IPS-NIHi11 (cell line): ENCODE measurements at regions not wholly inside any gene's neighbourhood (a gene's known extent, or its start where the extent isn't known, plus 50 kb on each side); places are given as distances from the start of the nearest gene placed in this dataset.

Experiments
- DNase-seq: peaks from one replicate; pipeline ENCODE4 v3.0.0; 2012; ENCODE audit warnings: mixed read lengths, low spot score

DNA sequence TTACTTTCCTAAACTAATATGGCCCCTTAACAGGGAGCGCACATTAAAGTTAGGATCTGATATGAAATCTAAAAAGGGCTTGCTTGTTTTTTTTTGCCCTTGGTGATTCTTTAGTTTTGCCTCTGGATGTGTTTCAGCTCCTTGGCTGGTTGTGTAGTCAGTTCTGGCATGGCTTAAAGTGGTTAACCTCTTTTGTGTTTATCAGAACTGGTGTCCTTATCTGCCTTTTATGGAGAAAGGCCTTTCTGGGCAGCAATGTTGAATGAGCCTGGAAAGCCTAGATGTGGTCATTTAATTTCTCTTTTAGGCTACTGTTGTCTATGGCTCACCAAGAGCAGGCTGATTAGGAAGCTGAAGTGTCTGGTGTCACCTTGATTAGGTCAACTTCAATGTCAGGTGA lies 254.5 kb upstream of the ROPN1 start:
- DNase-seq = no peak

DNA sequence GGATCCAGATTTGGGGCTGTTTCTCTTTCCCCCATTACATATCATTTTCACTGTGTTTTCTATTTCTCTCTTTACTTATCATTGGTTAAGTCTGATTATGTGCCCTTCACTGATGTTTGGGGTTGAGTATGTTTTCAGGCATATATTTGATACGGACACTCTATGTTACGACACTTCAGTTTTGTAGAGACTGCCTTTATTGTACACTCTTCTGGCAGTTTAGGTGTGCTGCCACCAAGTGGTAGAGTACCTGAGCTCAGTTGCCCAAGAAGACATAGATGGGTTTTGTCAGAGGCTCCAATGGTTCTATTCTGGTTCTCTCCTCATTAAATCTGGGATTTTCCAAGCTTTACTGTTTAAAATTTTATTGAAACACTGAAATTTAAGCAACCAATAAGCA lies 255.0 kb upstream of the ROPN1 start:
- peak; percentile 46 for DNase-seq

- no peak for DNase-seq
Measured at GRCh38 chr3:124248471-124249028, 256.6 kb upstream of the ROPN1 start.

DNA sequence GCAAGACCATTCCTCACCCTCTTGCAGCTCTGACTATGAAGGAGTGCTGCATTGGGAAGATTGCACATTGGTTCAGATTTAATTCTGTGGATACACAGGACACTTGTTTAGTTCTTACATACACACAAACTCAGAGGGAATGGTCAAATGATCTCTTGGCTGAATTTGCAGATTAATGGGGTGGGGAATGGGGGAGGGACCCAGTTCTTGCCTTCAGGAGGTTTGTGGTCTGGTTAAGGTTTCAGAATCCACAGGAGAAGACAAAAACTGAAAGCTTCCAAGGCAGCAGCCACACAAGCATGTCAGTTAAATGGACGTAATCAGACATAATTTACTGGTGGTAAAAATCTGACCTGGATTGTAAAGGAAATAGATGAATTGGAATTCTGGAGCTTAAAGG lies 257.1 kb upstream of the ROPN1 start:
- DNase-seq = no peak

DNA sequence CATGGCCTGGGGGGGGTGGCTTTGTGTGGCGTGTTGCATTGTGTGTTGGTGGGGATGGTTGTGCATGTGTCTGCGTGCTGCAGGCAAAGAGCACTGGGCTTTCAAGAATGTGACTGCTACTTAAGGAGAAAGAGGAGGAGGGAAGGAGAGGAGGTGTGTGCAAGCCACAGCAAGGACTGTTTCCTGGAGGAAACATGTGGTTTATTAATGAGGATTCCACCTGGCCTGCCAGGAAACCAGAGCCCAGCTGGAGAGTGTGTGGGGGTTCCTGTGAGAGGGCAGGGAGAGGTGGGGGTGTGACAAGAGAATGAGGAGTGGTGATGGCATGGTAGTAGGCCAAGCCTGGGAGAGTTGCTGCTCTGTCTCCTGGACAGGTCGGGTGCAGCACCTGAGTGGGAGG lies 258.1 kb upstream of the ROPN1 start:
- DNase-seq = no peak

DNA sequence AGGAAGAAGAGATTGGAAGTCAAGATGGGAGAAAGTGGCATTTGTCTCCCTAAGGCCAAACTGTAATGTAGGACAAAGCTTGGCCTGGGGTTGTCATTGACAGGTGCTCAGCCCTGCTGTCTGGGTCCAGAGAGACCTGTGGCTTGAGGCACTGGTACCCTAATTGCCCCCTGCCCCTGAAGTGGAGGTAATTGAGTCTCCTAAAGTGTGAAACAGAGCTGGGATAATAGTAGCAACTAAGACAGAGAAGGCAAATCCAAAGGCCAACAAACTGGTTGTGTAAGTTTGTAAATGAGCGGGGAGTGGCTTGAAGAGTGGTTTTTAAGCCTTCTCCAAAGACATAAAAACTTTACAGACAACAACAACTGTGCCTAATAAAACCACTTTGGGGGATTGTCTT lies 264.2 kb upstream of the ROPN1 start:
- DNase-seq = no peak

DNA sequence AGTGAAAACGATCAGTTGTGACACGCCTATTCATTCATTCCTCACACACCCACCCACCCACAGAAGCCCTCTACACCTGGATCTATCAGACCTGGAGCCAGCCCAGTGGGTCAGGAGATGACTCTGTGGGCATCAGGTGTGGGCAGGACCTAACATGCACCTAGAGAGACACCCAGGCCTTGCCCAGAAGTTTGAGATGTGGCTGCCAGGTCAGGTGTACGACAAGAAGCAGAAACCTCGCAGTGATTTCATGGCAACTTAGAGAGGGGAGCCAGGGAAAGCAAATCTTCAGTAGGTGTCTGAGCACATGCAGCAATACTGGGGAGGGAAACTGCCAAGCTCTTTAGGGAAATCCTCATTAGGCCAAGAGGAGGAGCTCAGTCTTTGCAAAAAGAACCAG lies 264.7 kb upstream of the ROPN1 start:
- DNase-seq = no peak

GRCh38 chr3:124257336-124257864 lies 265.5 kb upstream of the ROPN1 start:
- no peak for DNase-seq

- peak; percentile 16 for DNase-seq
Measured at GRCh38 chr3:124258057-124258500, 266.2 kb upstream of the ROPN1 start.

- DNase-seq = no peak
Measured at GRCh38 chr3:124260206-124260915, 268.4 kb upstream of the ROPN1 start.

- no peak for DNase-seq
Measured at GRCh38 chr3:124261306-124261705, 269.4 kb upstream of the ROPN1 start.

DNA sequence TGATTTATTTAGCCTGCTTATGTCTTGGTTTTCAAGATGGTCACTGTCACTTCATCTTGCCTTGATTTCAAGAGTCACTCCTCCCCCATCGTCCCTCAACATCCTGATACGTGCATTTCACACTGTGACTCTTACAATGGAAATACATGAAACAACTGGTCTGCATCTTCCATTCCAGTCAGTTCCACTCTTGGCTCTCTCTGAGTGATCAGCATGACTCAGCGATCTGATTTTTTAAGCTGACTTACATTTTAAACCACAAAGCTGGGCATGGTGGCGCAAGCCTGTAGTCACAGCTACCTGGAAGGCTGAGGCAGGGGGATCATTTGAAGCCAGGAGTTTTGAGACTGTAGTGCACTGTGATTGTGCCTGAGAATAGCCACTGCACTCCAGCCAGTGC lies 271.2 kb upstream of the ROPN1 start:
- no peak for DNase-seq

DNA sequence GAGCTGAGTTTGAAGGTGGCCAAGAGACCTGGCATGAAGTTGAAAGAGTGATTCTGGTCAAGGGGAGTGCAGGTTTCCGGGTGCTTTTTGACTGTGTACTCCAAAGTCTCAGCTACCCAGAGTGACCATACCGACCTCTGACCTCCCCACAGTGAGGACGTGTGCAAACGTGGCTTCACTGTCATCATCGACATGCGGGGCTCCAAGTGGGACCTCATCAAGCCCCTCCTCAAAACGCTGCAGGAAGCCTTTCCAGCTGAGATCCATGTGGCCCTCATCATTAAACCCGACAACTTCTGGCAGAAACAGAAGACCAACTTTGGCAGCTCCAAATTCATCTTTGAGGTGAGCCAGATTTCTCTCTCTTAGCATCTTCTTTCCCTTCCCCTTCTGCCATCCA lies 272.4 kb upstream of the ROPN1 start:
- no peak for DNase-seq

DNA sequence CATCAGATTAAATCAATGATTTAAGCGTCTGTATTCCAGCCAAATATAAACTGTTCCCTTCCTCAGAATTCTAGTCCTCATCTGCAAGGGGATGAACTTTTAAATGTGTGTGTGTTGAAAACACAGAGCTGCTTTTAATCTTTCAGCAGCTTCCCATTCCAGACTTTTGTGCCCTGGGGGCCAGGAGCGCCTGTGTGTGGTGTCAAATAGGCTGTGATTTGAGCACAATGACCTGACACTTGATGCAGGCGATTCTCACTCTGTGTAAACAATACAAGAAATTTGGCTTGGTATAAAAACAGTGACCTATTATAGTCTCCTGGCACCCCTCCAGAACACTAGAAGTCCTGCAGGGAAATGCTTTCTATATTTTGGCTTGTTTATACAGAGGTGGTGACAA lies 274.6 kb upstream of the ROPN1 start:
- no peak for DNase-seq

GRCh38 chr3:124267406-124267805 lies 275.5 kb upstream of the ROPN1 start:
- DNase-seq = no peak

- no peak for DNase-seq
Measured at GRCh38 chr3:124268355-124268754, 276.4 kb upstream of the ROPN1 start.

DNA sequence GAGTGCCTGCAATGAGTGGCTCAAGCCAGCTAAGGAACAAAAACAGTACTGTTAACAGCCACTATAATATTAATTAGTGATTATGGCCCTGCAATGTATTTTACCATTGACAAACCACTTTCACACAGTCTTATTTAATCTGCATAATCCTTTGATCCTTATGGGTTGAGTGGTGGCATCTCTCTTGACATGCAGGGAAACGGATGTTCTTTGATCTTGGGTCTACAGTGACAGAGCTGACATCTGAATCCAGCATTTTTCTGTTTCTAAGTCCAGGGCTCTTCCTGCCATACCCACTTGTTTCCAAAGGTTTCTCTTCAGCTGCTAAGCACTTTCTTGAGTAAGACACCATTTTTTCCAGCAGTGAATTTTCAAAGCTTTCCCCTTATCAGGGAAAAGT lies 277.7 kb upstream of the ROPN1 start:
- DNase-seq = no peak

GRCh38 chr3:124272605-124273151 lies 280.8 kb upstream of the ROPN1 start:
- no peak for DNase-seq

- no peak for DNase-seq
Measured at GRCh38 chr3:124273651-124274050, 281.7 kb upstream of the ROPN1 start.

GRCh38 chr3:124274051-124274450 lies 282.1 kb upstream of the ROPN1 start:
- no peak for DNase-seq

- no peak for DNase-seq
Measured at GRCh38 chr3:124275412-124275811, 283.5 kb upstream of the ROPN1 start.

GRCh38 chr3:124276133-124276532 lies 284.2 kb upstream of the ROPN1 start:
- DNase-seq = no peak

GRCh38 chr3:124276539-124277143 lies 284.7 kb upstream of the ROPN1 start:
- DNase-seq = no peak
